ENCODE measurements at regions not wholly inside any gene's neighbourhood (a gene's known extent, or its start where the extent isn't known, plus 50 kb on each side); places are given as distances from the start of the nearest gene placed in this dataset.

GRCh38 chr5:14008819-14009311 is 64.4 kb upstream of the DNAH5 start (continued):
- TF ChIP-seq MEIS2 (CRISPR knock-in tag; IDR thresholded peaks at IDR 0.05) (no peak), ISL2 (CRISPR knock-in tag; IDR thresholded peaks at IDR 0.05) (peak; percentile 11; the same call in 1 of the 2 replicates), RNF219 (CRISPR knock-in tag; IDR thresholded peaks at IDR 0.05) (no peak), RXRB (CRISPR knock-in tag; IDR thresholded peaks at IDR 0.05; ENCODE audit: borderline replicate concordance) (peak; percentile 29; the same call in 1 of the 2 replicates), SATB2 (CRISPR knock-in tag; IDR thresholded peaks at IDR 0.05) (no peak), CENPX (CRISPR knock-in tag; IDR thresholded peaks at IDR 0.05) (no peak), JUN (CRISPR knock-in tag; IDR thresholded peaks at IDR 0.05) (no peak), ZSCAN22 (CRISPR knock-in tag; IDR thresholded peaks at IDR 0.05) (no peak), SRF (IDR thresholded peaks at IDR 0.05; ENCODE audit: low read depth, low read length) (no peak), ZNF253 (CRISPR knock-in tag; IDR thresholded peaks at IDR 0.05; ENCODE audit: borderline replicate concordance) (no peak), HNRNPLL (IDR thresholded peaks at IDR 0.05; ENCODE audit: low read depth, low read length, poor library complexity, severe bottlenecking) (no peak), ZNF441 (CRISPR knock-in tag; IDR thresholded peaks at IDR 0.05; ENCODE audit: borderline replicate concordance) (no peak), ZNF510 (CRISPR knock-in tag; IDR thresholded peaks at IDR 0.05; ENCODE audit: low read depth) (no peak), CEBPB (IDR thresholded peaks at IDR 0.05; ENCODE audit: borderline replicate concordance, low read depth, low read length) (peak; percentile 61; the same call in 1 of the 2 replicates), SOX13 (IDR thresholded peaks at IDR 0.05) (no peak), SOX13 (CRISPR knock-in tag; conservative IDR thresholded peaks at IDR 0.05 in 1 of 2, IDR thresholded peaks at IDR 0.05 in 1 of 2) (peak in 1 of 2 experiments; percentile 76; a peak in 2 of 4 replicates), CEBPG (CRISPR knock-in tag; IDR thresholded peaks at IDR 0.05) (peak; percentile 48; the same call in 1 of the 2 replicates), RARG (CRISPR knock-in tag; IDR thresholded peaks at IDR 0.05; ENCODE audit: low read depth) (no peak), NCOA2 (CRISPR knock-in tag; IDR thresholded peaks at IDR 0.05) (peak; percentile 62; the same call in 1 of the 2 replicates), ZNF652 (CRISPR knock-in tag; IDR thresholded peaks at IDR 0.05; ENCODE audit: borderline replicate concordance, low read depth) (no peak), ZNF660 (CRISPR knock-in tag; IDR thresholded peaks at IDR 0.05; ENCODE audit: borderline replicate concordance, low read depth) (no peak), SMARCC2 (IDR thresholded peaks at IDR 0.05) (no peak)
- TF ChIP-seq, protein P1, sequence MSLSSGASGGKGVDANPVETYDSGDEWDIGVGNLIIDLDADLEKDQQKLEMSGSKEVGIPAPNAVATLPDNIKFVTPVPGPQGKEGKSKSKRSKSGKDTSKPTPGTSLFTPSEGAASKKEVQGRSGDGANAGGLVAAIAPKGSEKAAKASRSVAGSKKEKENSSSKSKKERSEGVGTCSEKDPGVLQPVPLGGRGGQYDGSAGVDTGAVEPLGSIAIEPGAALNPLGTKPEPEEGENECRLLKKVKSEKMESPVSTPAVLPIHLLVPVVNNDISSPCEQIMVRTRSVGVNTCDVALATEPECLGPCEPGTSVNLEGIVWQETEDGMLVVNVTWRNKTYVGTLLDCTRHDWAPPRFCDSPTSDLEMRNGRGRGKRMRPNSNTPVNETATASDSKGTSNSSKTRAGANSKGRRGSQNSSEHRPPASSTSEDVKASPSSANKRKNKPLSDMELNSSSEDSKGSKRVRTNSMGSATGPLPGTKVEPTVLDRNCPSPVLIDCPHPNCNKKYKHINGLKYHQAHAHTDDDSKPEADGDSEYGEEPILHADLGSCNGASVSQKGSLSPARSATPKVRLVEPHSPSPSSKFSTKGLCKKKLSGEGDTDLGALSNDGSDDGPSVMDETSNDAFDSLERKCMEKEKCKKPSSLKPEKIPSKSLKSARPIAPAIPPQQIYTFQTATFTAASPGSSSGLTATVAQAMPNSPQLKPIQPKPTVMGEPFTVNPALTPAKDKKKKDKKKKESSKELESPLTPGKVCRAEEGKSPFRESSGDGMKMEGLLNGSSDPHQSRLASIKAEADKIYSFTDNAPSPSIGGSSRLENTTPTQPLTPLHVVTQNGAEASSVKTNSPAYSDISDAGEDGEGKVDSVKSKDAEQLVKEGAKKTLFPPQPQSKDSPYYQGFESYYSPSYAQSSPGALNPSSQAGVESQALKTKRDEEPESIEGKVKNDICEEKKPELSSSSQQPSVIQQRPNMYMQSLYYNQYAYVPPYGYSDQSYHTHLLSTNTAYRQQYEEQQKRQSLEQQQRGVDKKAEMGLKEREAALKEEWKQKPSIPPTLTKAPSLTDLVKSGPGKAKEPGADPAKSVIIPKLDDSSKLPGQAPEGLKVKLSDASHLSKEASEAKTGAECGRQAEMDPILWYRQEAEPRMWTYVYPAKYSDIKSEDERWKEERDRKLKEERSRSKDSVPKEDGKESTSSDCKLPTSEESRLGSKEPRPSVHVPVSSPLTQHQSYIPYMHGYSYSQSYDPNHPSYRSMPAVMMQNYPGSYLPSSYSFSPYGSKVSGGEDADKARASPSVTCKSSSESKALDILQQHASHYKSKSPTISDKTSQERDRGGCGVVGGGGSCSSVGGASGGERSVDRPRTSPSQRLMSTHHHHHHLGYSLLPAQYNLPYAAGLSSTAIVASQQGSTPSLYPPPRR (CRISPR knock-in tag; IDR thresholded peaks at IDR 0.05; ENCODE audit: borderline replicate concordance), result no peak
- TF ChIP-seq, protein P2, sequence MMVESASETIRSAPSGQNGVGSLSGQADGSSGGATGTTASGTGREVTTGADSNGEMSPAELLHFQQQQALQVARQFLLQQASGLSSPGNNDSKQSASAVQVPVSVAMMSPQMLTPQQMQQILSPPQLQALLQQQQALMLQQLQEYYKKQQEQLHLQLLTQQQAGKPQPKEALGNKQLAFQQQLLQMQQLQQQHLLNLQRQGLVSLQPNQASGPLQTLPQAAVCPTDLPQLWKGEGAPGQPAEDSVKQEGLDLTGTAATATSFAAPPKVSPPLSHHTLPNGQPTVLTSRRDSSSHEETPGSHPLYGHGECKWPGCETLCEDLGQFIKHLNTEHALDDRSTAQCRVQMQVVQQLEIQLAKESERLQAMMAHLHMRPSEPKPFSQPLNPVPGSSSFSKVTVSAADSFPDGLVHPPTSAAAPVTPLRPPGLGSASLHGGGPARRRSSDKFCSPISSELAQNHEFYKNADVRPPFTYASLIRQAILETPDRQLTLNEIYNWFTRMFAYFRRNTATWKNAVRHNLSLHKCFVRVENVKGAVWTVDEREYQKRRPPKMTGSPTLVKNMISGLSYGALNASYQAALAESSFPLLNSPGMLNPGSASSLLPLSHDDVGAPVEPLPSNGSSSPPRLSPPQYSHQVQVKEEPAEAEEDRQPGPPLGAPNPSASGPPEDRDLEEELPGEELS (CRISPR knock-in tag; IDR thresholded peaks at IDR 0.05), result peak; percentile 59; the same call in 1 of the 2 replicates

Data from HepG2 (cell line).